NCI-H2171 (cell line): ENCODE measurements at regions not wholly inside any gene's neighbourhood (a gene's known extent, or its start where the extent isn't known, plus 50 kb on each side); places are given as distances from the start of the nearest gene placed in this dataset.
"Not testable (repeated sequence)": the region's sequence is repeated elsewhere in the genome, so short reads cannot be mapped to it uniquely, and the experiment has no call there.

Experiments
- DNase-seq: peaks from one replicate; lab custom pipeline; 2025; lab: John Stamatoyannopoulos, UW

GRCh38 chr12:118536306-118536906 lies 160.1 kb downstream of the SUDS3 start:
- no peak for DNase-seq

DNA sequence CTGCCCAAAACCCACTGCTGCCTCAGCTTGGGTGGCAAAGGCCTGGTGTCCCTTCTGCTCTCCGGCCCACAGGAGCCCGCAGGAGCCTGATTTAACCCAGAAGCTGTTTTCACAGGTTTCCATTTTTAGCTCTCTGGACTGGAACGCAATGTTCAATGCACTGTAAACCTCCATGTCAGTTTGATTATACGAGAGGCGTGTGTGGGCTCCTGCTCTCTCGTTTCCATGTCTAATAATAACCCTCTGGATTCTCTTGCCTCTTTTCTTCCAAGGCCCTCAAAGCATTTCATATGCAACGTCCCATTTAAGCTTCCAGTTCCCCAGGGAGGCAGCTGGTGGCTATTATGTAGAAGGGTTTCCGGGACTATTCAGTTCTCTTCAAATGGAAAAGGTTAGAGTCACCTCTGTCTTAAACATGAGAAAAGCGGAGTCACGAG lies 161.1 kb downstream of the SUDS3 start:
- DNase-seq, result no peak

DNA sequence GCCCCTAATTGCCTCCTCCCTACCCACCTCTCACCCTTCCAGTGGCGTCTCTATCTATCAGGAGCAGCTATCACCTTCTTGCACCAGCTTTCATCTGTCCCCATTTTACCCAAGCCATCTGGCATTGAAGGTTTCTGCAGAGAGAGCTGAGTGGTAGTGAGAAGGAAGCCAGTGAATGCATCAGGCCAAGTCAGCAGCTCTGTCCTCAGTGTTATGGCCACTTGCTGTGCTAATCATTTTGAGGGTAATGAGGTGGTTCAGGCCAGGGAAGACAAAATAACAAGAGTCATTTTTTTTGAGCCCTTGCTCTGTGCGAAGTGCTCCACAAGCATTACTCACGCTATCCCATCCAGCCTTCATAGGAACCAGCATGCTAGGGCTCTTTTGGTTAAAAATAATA lies 164.7 kb downstream of the SUDS3 start:
- no peak for DNase-seq

GRCh38 chr12:118541934-118542333 lies 165.6 kb downstream of the SUDS3 start:
- no peak for DNase-seq

GRCh38 chr12:118543651-118544050 lies 167.3 kb downstream of the SUDS3 start:
- no peak for DNase-seq

DNA sequence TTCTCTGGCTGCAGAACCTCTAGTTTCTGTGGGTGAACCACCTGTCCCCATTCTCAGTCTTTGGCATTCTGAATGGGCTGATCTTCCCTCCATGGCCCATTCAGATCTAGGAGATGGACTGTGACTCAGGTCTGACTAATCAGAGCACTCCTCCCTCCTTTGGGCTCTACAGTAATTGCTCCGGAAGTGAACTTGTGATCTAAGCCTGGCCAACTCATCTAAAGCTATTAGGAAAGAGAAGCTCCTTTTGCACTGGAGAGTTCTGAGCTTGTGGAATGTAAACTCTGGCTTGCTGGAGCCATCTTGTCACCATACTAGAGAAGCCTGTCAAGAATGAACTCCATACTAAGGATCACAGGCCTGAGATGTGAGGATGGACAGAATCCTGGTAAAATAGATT lies 168.2 kb downstream of the SUDS3 start:
- no peak for DNase-seq

GRCh38 chr12:118547606-118548005 lies 171.3 kb downstream of the SUDS3 start:
- DNase-seq, result not testable (repeated sequence)

GRCh38 chr12:118548887-118549509 lies 172.6 kb downstream of the SUDS3 start:
- no peak for DNase-seq

DNA sequence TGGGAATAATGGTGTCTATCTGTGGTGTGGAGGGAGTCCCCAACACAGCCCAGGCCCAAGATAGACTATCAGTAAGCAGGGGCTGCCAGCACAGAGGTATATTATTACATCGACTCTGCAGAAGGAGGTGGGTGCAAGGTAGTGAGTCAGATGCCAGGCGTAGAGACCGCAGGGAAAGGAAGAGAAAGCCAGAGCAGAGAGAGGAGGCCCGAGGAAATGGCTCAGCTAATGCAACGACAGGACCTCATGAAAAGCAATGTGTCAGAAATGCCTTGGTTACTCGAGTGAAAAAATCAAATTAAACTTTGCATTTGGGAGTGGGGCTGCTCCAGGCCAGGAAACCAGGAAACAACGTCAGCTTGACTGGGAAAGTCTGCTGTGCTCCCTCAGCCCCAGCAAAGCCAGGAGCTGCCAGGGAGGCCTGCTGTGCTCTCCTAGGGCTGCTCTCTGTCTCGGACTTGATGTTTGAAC lies 173.2 kb downstream of the SUDS3 start:
- DNase-seq, result no peak

DNA sequence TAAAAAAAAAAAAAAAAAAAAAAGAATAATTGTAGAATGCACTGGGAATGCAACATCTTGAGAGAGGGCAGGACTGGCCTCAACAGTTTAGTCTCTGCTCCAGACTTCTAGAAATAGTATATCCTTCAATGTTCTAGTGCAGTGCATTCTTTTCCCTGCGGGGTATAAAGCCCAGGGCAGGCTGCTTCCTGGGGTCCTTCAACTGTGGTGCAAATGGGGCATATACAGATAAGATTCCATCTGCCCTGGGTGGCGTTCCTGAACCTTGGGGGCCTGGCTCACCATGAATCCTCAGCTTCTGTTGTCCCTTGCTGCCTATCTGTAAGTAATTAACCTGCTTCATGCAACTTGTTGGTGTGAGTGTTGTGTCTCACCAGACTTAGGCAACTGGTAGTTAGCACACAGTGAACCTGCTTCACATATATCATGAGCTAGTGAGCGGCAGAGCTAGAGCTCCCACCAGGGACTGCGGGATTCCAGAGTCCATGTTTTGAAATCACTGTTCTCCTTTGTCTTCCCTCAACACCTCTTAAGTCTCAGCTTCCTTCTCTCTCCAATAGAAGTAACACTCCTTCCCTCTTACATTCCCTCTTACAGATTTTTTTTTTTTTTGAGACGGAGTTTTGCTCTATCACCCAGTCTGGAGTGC lies 177.6 kb downstream of the SUDS3 start:
- DNase-seq, result no peak

- no peak for DNase-seq
Measured at GRCh38 chr12:118558941-118559340, 182.6 kb downstream of the SUDS3 start.

DNA sequence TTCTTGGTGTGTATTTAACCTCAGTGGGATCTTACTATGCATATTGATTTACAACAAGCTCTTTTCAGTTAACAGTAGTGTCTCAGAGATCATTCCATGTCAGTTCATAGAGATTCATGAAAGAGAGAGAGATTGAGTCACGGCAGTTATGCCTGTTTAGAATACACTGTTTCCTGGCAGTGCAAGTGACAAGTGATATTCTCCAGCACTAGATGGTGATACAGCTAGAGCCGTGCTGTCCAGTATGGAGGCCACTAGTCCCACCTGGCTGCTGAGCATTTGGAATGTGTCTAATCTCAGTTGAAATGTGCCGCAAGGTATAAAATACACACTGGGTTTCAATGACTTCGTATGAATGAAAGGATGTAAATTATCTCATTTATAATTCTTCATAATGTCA lies 184.4 kb downstream of the SUDS3 start:
- no peak for DNase-seq

DNA sequence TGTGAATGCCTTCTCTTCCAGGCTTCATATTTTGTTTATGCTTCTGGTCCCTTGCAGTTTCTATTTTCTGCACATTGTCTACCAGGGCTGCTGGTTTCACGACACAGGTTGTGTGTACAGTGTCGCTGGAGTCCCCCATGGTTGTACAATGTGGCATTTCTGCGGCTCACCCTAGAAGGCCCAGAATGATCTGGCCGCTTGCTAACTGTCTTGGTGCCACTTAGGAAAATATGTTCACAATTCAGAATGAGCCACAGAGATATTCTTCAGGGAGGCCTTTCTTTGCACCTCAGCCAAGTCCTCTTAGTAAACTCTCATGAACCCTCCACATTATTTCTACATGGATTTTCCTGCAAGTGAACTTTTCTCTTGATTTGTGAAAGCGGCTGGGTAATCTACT lies 195.4 kb downstream of the SUDS3 start:
- no peak for DNase-seq

DNA sequence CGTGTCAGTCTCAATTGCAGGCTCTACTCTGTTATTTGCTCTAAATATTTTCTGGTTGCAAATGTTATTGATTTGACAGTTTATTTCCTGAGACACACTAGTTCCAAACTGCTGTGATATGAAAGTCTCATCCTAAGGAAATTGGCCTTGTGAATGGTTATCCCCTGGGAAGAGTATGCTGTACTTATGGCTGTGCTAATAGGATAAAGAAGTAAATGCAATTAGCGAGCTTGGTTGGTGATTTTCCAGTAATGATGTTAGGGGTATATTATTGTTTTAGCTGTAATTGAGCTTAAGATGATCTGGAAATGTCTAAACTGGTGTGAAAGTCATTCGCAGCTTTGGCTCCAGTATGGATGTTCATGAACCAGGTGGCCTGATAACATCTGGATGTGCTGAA lies 197.9 kb downstream of the SUDS3 start:
- no peak for DNase-seq

GRCh38 chr12:118575730-118576129 lies 199.4 kb downstream of the SUDS3 start:
- DNase-seq, result no peak

DNA sequence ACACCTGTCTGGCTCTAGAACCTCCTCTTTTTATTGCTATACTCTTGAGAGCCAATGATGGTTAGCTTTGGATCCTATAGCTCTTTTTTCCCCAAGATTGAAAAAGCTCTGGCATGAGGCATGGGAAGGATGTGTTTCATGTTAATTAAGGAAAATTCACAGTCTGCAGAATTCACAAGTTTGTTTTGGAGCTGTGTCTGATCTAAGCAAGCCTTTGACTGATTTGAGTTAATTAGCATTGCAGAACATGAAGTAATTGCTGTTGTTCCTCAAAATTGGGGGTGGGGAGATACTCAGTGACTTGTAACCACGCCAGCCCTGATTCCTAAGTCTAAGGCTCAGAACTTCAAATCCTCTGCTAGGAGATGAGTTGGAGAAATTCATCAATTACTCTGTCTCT lies 205.0 kb downstream of the SUDS3 start:
- DNase-seq, result no peak

DNA sequence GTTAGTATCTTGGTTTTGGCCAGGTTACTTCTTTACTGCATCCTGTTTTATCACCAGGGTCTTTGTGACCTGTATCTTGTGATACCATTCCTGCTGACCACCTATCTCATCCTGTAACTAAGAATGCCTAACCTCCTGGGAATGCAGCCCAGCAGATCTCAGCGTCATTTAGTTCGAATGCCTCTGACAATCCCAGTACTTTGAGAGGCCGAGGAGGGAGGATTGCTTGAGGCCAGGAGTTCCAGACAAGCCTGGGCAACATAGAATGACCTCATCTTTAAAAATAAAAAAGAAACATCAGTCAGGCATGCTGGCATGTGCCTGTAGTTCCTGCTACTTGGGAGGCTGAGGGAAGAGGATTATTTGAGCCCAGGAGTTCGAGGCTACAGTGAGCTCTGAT lies 206.5 kb downstream of the SUDS3 start:
- DNase-seq, result no peak

DNA sequence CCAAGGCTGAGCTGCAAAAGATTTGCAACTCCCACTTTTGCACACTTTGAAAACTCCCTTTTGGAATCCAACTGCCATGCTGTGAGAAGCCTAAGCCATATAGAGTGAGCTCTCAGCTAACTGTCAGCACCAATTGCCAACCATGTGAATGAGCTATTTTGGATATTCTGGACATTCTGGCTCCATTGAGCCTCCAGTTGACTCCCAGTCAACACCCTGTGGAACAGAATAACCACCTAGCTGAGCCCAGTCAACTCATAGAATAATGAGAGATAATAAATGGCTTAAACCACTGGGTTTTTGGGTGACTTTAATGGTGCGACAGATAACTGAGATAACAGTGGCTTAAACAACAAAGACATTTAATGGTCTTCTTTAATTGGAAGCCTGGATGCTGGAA lies 210.1 kb downstream of the SUDS3 start:
- no peak for DNase-seq

- no peak for DNase-seq
Measured at GRCh38 chr12:118589162-118589561, 212.8 kb downstream of the SUDS3 start.

DNA sequence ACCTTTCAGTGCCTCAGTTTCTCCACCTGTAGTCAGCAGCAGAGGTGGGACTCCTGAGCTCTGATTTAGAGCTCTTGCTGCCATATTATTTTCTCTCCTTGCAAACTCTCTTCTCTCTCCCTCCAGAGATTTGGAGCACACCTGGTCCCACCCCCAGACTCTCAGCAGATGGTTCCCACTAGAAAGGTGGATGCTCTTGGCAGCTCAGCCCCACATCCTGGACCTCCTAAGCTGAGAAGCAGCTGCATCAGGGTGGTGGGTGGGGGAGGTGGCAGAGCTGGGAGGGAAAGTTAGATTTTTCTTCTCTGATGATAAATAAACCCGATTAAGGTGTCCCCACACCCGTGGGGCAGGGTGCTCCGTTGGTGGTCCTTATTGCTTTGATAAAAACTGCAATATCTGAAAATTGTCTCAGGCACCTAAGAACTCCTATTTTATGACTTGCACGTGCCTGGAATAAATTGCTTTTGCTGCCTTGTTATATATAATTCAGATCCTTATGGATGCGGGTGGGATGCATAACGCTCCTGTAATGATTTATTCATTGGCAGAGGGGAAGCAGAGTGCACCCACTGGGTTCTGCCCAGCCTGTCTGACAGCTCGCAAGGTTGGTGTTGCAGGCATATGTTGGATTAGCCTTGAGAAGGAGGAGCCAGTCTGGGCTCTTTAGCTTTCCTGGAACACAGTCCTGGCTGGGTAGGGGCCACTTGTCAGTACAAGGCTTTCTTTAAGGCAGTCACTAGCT lies 214.2 kb downstream of the SUDS3 start:
- no peak for DNase-seq

GRCh38 chr12:118603610-118604361 lies 227.4 kb downstream of the SUDS3 start:
- no peak for DNase-seq

GRCh38 chr12:118606690-118607089 lies 230.3 kb downstream of the SUDS3 start:
- no peak for DNase-seq
